Retinal pigment epithelial cell (primary cell): ENCODE measurements at regions not wholly inside any gene's neighbourhood (a gene's known extent, or its start where the extent isn't known, plus 50 kb on each side); places are given as distances from the start of the nearest gene placed in this dataset.

Experiments used
- DNase-seq: peaks from one replicate; pipeline ENCODE4 v3.0.0-alpha.2; 2010; ENCODE audit warnings: low read depth
- H3K4me3 ChIP-seq: 2 replicates; pipeline ENCODE4 v1.5.1; 2011; ENCODE audit warnings: mild to moderate bottlenecking, low read length, control low read depth, moderate library complexity
- CTCF ChIP-seq: conservative IDR thresholded peaks from 2 replicates; pipeline ENCODE4 v1.5.1; 2011; ENCODE audit warnings: low read depth, low read length, control low read depth, inconsistent platforms

DNA sequence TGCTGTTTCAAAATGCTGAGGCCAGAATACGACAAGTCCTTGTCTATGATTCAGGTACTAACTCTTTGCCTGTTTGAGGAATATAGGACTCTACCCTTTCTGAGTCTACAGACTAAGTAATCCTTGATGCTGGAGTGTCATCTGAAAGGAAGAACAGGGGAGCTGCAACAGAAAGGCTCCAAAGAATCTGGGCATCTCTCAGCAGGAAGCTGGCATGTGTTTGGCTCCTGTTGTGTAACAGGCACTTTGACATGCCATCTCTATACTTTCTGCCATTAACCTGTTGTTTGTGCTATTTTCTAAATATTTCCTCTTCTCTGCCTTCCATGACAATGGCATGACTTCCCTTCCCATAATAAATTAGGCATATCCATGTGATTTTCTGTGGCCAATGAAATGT is 409.5 kb downstream of the ADRA2A start:
- no peak overlapping the region for H3K4me3 ChIP-seq
- no peak for DNase-seq
- TF ChIP-seq CTCF: no peak

- H3K4me3 ChIP-seq: no peak overlapping the region
- TF ChIP-seq CTCF: no peak
- DNase-seq: no peak
Observed at GRCh38 chr10:111488668-111489067, 411.8 kb downstream of the ADRA2A start.

GRCh38 chr10:111491154-111491553 is 414.3 kb downstream of the ADRA2A start:
- no peak for DNase-seq
- TF ChIP-seq CTCF: no peak
- H3K4me3 ChIP-seq: no peak overlapping the region

GRCh38 chr10:111493024-111493625 is 416.3 kb downstream of the ADRA2A start:
- DNase-seq: no peak
- no peak for TF ChIP-seq CTCF
- no peak overlapping the region for H3K4me3 ChIP-seq

DNA sequence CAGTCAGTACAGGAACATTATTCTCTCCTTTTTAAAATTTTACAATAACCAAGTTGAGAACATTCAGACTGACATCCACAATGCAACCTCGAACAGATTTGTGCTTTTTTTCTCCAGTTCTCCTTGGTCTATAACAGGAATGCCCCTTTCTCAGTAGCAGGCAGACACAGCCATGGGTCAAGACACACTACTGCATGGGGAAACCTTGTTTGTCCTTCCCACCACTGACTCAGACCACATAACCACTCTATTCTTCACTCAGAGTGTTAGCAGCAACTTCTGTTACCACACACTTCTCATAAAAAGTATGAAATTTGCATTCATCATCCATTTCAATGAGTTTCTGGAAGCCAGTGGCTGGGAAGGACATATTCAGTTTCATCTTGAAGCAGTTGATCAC is 421.7 kb downstream of the ADRA2A start:
- DNase-seq: no peak
- TF ChIP-seq CTCF: no peak
- H3K4me3 ChIP-seq: no peak overlapping the region

GRCh38 chr10:111504376-111504775 is 427.5 kb downstream of the ADRA2A start:
- H3K4me3 ChIP-seq: no peak overlapping the region
- no peak for DNase-seq
- no peak for TF ChIP-seq CTCF

- TF ChIP-seq CTCF: no peak
- no peak for DNase-seq
- no peak overlapping the region for H3K4me3 ChIP-seq
Observed at GRCh38 chr10:111506266-111507034, 429.6 kb downstream of the ADRA2A start.
